Liver (tissue), 7 donors: ENCODE measurements at regions not wholly inside any gene's neighbourhood (a gene's known extent, or its start where the extent isn't known, plus 50 kb on each side); places are given as distances from the start of the nearest gene placed in this dataset.

Experiments used
- DNase-seq: peaks from one replicate; pipeline ENCODE4 v3.0.0-alpha.2; 2017; ENCODE audit warnings: low spot score
- H3K27ac ChIP-seq, 2 donors: one replicate each; pipeline ENCODE4 v1.7.0; 2013; ENCODE audit warnings: inconsistent platforms in 2 of 2, low read length in 2 of 2, control low read depth in 1 of 2, low read depth in 1 of 2, mild to moderate bottlenecking in 1 of 2
- H3K27me3 ChIP-seq, 4 donors: one replicate each; pipeline versions ENCODE4 v1.6.1 to v1.7.0; 2013; ENCODE audit warnings: low read length in 3 of 4, inconsistent platforms in 1 of 4, mild to moderate bottlenecking in 1 of 4, moderate library complexity in 1 of 4; ENCODE audit not compliant: control insufficient read depth in 4 of 4, insufficient read depth in 4 of 4
- H3K36me3 ChIP-seq, 4 donors: one replicate each; pipeline versions ENCODE4 v1.6.1 to v1.7.0; 2013; ENCODE audit warnings: low read length in 3 of 4, mild to moderate bottlenecking in 3 of 4, low read depth in 1 of 4, moderate library complexity in 1 of 4; ENCODE audit not compliant: control insufficient read depth in 4 of 4, insufficient read depth in 3 of 4
- H3K4me1 ChIP-seq, 4 donors: one replicate each; pipeline versions ENCODE4 v1.6.1 to v1.7.0; 2013; ENCODE audit warnings: low read length in 3 of 4, mild to moderate bottlenecking in 3 of 4, moderate library complexity in 1 of 4; ENCODE audit not compliant: control insufficient read depth in 4 of 4, insufficient read depth in 4 of 4
- H3K4me3 ChIP-seq, 3 donors: one replicate each; pipeline versions ENCODE4 v1.6.1 to v1.7.0; 2013; ENCODE audit warnings: low read length in 3 of 3, control low read depth in 1 of 3, low read depth in 1 of 3, mild to moderate bottlenecking in 1 of 3
- H3K9ac ChIP-seq, 2 donors: one replicate each; pipeline ENCODE4 v1.7.0; 2013; ENCODE audit warnings: low read length in 2 of 2, mild to moderate bottlenecking in 2 of 2, moderate library complexity in 2 of 2, control low read depth in 1 of 2, low read depth in 1 of 2
- H3K9me3 ChIP-seq, 4 donors: one replicate each; pipeline versions ENCODE4 v1.6.1 to v1.7.0; 2013; ENCODE audit warnings: low read length in 3 of 4; ENCODE audit not compliant: control insufficient read depth in 4 of 4
- ATF3 ChIP-seq: IDR thresholded peaks from 2 replicates; pipeline ENCODE4 v1.6.1; 2016; ENCODE audit warnings: antibody characterized with exemption
- EGR1 ChIP-seq, 2 donors: IDR thresholded peaks; 2 replicates each; pipeline ENCODE4 v1.6.1; 2016 to 2018; ENCODE audit warnings: antibody characterized with exemption in 2 of 2, low read depth in 2 of 2
- FOXA1 ChIP-seq: IDR thresholded peaks from 2 replicates; pipeline ENCODE4 v1.6.1; 2016; ENCODE audit warnings: antibody characterized with exemption
- FOXA2 ChIP-seq: IDR thresholded peaks from 2 replicates; pipeline ENCODE4 v1.6.1; 2016; ENCODE audit warnings: antibody characterized with exemption
- GABPA ChIP-seq, 2 donors: IDR thresholded peaks in 1 of 2; conservative IDR thresholded peaks in 1 of 2; 2 replicates each; pipeline ENCODE4 v1.6.1; 2016; ENCODE audit warnings: antibody characterized with exemption in 2 of 2, mild to moderate bottlenecking in 1 of 2, moderate library complexity in 1 of 2
- HNF4A ChIP-seq, 2 donors: conservative IDR thresholded peaks; 2 replicates each; pipeline ENCODE4 v1.6.1; 2016; ENCODE audit warnings: antibody characterized with exemption in 2 of 2, mild to moderate bottlenecking in 2 of 2
- MAX ChIP-seq: IDR thresholded peaks from 2 replicates; pipeline ENCODE4 v1.6.1; 2016; ENCODE audit warnings: antibody characterized with exemption
- RAD21 ChIP-seq, 2 donors: IDR thresholded peaks; 2 replicates each; pipeline ENCODE4 v1.6.1; 2016; ENCODE audit warnings: antibody characterized with exemption in 2 of 2, mild to moderate bottlenecking in 2 of 2
- REST ChIP-seq: IDR thresholded peaks from 2 replicates; pipeline ENCODE4 v1.6.1; 2016; ENCODE audit warnings: antibody characterized with exemption, mild to moderate bottlenecking
- RXRA ChIP-seq, 2 donors: IDR thresholded peaks; 2 replicates each; pipeline ENCODE4 v1.6.1; 2017 to 2018; ENCODE audit warnings: antibody characterized with exemption in 2 of 2, mild to moderate bottlenecking in 1 of 2
- SP1 ChIP-seq: IDR thresholded peaks from 2 replicates; pipeline ENCODE4 v1.6.1; 2018; ENCODE audit warnings: antibody characterized with exemption, mild to moderate bottlenecking
- TAF1 ChIP-seq: conservative IDR thresholded peaks from 2 replicates; pipeline ENCODE4 v1.6.1; 2016; ENCODE audit warnings: antibody characterized with exemption, mild to moderate bottlenecking
- ZBTB33 ChIP-seq: IDR thresholded peaks from 2 replicates; pipeline ENCODE4 v1.6.1; 2016; ENCODE audit warnings: antibody characterized with exemption
- WGBS: extraction: QIAGEN DNeasy Blood & Tissue Kit; methylation state at CpG from one replicate; pipeline ENCODE4 v1.1.7; 2013; 5-methylcytosine and 5-hydroxymethylcytosine counted together
- donor health status: healthy.
- donor health status: healthy.
- donor health status: healthy.
- donor health status: healthy.

- WGBS: 71% methylated on average over 4 of the region's 4 CpGs
- Histone ChIP-seq H3K27me3 (no peaks in the 10 kb centered on the region), H3K9ac (no peak overlapping the region), H3K9me3 (no peaks in the 10 kb centered on the region), H3K36me3 (no peaks in the 10 kb centered on the region), H3K27ac (no peak overlapping the region), H3K4me3 (no peak overlapping the region), H3K4me1 (no peaks in the 10 kb centered on the region)
- no peak for TF ChIP-seq FOXA2
- TF ChIP-seq REST: no peak
- no peak for TF ChIP-seq HNF4A (conservative IDR thresholded peaks at IDR 0.05)
- TF ChIP-seq TAF1: no peak
- no peak for TF ChIP-seq EGR1 (IDR thresholded peaks at IDR 0.05; ENCODE audit: low read depth in 2 of 2)
- no peak for TF ChIP-seq ATF3
- no peak for TF ChIP-seq SP1
- TF ChIP-seq MAX: no peak
- TF ChIP-seq RAD21 (IDR thresholded peaks at IDR 0.05): no peak
- no peak for TF ChIP-seq RXRA (IDR thresholded peaks at IDR 0.05)
- no peak for DNase-seq
Observed at GRCh38 chr3:99066863-99067262, 165.4 kb upstream of the DCBLD2 start.

GRCh38 chr3:99049164-99049563 lies 147.7 kb upstream of the DCBLD2 start:
- Histone ChIP-seq H3K27me3 (no peaks in the 10 kb centered on the region), H3K36me3 (no peaks in the 10 kb centered on the region), H3K9ac (no peak overlapping the region), H3K9me3 (no peaks in the 10 kb centered on the region), H3K4me1 (no peaks in the 10 kb centered on the region), H3K4me3 (no peak overlapping the region), H3K27ac (no peak overlapping the region)
- DNase-seq: no peak
- no peak for TF ChIP-seq FOXA1
- no peak for TF ChIP-seq ATF3
- no peak for TF ChIP-seq ZBTB33
- WGBS: 27% methylated on average over 1 of the region's 1 CpG

GRCh38 chr3:99041747-99042146 lies 140.3 kb upstream of the DCBLD2 start:
- TF ChIP-seq FOXA1 (no peak), GABPA (IDR thresholded peaks at IDR 0.05 in 1 of 2, conservative IDR thresholded peaks at IDR 0.05 in 1 of 2) (no peak)
- DNase-seq: no peak
- Histone ChIP-seq H3K36me3 (no peaks in the 10 kb centered on the region), H3K4me3 (no peak overlapping the region), H3K27me3 (peaks cover 0 to 5% (median 0%) of the 10 kb centered on the region in 4 donors), H3K9me3 (no peaks in the 10 kb centered on the region), H3K4me1 (no peaks in the 10 kb centered on the region), H3K9ac (no peak overlapping the region), H3K27ac (no peak overlapping the region)
- WGBS: 70% methylated on average over 2 of the region's 2 CpGs
